Pons (tissue), 1 donor: ENCODE measurements at regions not wholly inside any gene's neighbourhood (a gene's known extent, or its start where the extent isn't known, plus 50 kb on each side); places are given as distances from the start of the nearest gene placed in this dataset.
"Not testable (repeated sequence)": the region's sequence is repeated elsewhere in the genome, so short reads cannot be mapped to it uniquely, and the experiment has no call there.

Experiments used
- DNase-seq: peaks from one replicate; pipeline ENCODE4 v3.0.0-alpha.2; 2016; ENCODE audit warnings: low spot score

DNA sequence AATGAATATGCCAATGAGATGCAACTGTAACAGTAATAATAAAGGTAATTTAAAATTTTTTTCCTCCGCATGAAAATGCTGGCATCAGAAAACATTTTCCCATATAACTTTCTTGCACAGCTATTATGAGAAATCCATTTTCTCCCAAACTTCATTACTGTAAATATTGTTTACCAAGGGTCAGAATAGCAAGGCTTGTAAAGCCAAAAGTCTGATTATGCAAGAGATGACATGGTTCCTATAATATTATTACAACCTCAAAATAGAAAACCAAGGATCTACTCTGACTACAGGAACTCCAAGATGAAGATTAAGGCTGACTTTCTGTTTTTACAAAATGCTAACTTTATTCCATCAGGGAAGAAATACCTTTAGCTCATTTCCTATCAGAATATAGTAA is 162.7 kb upstream of the CDK1 start:
- DNase-seq: no peak

DNA sequence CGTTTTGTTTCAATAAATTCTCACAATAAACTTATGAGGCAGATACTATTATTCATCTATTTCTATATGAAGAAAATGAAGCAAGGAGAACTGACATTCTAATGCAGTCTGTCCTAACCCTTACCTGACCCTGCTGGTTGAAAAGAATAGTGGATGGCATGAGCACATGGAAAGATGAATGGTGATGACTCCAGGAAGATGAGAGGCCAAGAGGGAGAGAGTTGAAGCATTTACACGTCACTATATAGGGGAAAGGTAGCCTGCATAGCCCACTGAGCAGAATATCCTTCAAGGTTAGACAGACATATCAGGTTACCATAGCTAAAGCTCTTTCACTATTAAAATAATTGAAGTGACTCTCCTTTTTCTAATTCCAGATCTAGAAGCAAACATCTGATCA is 163.9 kb upstream of the CDK1 start:
- DNase-seq: no peak

DNA sequence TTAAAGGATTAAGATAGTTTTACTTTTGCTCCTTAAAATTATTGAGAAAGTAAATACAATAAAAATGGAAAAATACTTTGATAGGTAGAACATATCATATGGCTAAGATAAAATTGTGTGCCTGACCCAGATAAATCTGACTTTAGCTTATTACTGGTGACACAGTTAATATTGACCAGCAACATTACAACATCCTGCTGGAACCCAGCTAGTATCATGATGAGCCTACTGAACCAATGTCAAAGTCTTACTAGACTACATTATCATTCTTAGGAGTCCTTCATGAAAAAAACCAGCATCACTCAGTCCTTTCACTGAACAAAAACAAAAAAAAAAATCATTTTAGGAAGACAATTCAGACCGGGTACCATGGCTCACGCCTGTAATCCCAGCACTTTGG is 164.8 kb upstream of the CDK1 start:
- DNase-seq: no peak

DNA sequence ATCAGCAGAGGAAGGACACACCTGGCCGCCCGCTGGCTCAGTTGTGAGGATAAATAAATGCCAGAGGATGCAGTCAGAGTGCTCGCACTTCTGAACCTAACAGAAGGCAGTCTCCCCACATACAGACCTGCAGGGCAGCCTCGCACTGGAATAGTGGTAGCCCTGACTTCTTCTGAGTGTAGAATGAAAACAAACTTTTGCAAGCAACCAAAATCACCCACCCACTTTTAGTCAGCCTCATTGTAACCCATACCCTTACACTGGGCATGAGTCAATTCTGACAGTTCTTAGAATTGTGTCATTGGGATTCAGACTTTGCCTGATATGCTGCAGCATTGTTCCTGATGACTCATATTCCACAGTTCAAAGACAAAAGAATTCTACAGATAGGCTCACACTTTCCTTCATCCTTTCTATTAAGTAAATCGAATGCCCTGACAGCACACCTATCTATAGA is 167.0 kb upstream of the CDK1 start:
- DNase-seq: no peak

DNA sequence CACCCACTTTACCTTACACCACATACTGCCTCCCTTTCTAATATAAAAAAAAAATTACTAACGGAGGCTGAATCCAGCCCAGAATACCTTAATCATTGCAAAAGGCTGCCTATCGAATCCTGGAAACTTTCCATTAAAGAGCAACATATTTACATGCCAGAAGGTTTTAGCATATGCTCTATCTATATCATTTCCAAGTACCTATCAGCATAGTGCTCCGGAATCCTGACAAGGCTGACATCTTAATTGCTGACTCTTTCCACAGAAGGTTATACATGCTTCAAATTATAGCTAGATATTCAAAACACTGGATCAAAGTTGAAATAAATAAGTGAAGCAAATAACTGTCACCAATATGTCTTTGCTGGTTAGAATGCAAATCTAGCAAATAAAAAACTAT is 170.9 kb upstream of the CDK1 start:
- DNase-seq: no peak

DNA sequence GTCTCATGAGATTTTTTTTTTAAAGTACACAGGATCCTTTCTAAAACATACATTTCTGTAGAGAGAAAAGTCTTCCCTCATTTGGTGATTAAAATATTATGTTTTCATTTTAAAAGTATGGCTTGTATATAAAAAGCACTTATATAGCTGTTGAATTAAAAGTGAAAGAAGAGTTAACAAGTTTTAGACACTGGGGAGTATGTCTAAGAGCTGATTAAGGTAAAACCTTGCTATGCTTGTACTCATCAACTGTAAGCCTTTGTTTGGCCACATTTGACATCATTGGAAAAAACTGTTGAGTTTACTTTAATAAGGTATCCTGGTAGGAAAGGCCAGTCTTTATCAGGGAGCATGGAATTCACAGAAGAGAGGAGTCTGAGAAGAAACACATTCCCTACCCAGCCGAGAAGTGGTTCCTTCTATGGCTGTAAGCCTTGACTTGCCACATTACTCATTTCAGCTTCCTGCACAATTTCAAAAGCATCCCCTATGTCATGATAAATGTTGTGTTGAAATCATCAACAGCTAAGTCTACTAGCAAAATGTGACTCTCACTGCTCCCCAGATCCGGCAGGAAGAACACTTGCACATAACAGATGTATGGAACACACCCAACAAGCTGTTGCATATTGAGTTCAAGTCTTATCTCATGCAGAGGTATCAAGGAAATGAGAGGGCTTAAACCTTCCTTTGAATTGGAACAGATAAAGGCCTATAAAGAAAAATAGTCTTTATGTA is 171.8 kb upstream of the CDK1 start:
- no peak for DNase-seq

DNA sequence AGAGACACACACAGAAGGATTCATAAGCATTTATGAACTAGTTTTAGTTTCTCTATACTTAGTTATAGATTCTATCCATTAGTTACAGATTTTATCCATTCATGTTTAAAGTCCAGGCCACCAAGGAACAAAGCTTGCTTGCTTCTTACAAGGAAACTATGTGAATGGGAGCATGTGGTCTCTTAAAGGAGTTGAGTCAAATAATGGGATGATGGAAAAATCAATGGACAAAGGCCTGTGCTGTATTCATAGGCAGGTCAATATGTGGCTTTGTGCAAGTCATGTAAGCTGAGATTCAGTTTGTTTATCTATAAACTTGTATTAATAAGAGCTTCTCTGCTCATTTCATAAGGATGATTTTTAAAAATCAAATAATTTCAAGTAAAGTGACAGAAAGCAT is 172.8 kb upstream of the CDK1 start:
- peak; percentile 59 for DNase-seq

DNA sequence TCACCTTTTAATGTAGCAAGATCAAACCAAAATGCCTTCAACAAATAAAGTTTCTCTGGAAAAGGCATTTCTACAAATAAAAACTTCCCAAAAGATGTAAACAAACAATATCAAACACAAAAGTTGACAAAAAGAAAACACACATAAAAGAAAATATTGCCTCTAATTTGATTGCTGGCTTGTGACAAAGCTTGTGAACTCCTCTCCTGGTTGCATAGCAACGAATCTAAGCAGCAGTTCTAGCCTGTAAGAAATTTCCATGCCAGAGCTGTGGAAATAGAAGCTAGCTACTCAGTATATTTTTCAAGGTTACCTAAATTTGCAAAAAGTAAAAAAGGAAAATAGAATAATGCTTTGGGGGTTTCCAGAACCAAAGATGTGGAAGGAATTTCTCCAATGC is 173.9 kb upstream of the CDK1 start:
- peak; percentile 27 for DNase-seq

DNA sequence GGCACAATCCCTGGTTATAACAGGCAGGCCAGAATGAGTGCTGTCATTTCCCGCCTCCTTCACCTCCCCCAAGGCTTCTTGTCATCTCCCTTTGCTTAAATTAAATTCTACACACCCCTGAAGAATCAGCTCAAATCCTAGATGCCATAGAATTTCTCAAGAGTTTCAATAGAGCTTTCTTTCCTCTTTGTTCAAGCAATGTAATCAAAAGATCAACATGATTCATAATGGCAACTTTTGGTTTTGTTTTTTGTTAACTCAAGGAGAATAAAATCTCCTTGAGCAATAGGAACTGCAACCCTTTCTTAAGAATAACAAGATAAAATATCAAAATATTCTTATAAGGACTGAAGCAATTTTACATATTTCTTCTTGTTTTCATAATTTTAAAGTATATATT is 180.8 kb upstream of the CDK1 start:
- DNase-seq: no peak

DNA sequence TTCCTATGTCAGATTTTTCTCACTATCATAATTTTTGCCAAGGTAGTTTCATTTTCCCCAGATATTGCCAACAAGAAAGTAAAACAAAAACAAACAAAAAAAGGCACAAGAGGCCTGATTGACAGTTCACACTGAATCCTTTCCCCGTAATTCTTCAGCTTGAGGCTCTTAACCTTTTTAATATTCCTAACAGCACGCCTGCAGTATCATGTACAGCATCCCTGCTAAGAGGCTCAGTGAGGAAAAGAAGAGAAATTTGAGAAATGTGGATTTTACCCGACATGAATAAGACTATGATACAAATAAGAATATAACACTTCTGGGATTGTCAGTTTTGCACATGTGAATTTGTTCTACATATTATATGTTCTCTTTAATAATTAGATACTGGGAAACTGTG is 182.4 kb upstream of the CDK1 start:
- no peak for DNase-seq

DNA sequence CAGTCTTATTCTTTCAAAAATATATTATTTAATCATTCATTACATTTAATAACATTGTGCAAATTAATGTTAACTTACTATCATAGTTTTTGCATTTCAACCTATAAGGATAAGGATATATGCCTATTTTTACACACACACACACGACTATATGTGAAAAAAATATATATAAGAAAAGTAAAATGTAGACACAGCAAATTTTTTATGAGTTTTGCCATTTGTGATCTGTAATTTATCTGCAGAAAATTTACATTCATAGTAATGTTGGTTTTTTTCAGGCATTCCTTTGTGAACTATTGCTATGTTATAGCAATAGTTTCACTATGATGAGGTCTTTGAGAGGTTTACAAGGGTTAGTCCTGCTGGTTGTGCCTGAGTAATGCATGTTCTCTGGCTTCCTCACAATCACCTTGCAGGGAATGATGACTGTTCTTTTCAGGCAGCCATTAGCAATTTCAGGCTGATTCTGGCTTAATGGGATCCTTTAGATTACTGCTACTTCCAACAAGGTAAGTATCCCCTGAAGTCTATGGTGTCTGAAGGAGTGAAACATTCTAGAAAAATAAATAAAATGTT is 183.7 kb upstream of the CDK1 start:
- no peak for DNase-seq

DNA sequence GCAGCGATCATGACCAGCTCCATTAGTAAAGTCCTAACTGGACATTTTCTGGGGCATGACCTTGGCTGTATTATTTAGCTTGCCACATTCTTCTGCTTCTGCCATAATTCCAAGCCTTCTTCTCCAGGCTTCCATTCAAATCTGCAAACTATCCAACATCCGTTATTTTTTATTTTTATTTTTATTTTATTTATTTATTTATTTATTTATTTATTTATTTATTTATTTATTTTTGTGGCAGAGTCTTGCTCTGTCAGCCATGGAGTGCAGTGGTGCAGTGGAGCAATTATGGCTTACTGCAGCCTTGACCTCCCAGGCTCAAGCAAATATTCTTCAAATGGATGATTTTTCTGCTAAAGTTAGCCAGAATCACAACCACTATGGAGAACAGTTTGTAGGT is 187.2 kb upstream of the CDK1 start:
- DNase-seq: no peak

DNA sequence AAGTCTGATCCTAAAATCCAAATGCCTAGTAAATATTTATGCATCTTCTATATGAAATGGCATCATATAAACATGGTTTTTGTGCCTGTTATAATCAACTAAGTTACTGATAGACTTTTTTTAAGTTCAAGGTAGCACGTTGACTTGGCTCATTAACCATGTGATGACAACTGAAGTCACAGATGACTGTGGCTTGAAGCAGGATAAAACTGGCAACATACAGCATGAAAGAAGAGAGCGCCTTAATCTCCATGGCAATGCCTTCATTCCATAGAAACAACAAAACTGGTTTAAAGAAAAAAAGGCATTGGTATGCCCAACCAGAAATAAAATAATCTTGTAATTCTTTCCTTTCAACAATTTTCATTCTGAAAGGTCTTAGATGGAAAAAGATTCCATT is 188.9 kb upstream of the CDK1 start:
- DNase-seq: no peak

DNA sequence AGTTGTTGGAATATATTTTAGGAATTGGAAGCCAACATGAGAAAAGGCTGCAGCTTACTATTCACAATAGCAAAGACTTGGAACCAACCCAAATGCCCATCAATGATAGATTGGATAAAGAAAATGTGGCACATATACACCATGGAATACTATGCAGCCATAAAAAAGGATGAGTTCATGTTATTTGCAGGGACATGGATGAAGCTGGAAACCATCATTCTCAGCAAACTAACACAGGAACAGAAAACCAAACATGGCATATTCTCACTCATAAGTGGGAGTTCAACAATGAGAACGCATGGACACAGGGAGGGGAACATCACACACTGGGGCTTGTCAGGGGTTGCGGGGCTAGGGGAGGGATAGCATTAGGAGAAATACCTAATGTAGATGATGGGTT is 192.1 kb upstream of the ANK3 start:
- not testable (repeated sequence) for DNase-seq

DNA sequence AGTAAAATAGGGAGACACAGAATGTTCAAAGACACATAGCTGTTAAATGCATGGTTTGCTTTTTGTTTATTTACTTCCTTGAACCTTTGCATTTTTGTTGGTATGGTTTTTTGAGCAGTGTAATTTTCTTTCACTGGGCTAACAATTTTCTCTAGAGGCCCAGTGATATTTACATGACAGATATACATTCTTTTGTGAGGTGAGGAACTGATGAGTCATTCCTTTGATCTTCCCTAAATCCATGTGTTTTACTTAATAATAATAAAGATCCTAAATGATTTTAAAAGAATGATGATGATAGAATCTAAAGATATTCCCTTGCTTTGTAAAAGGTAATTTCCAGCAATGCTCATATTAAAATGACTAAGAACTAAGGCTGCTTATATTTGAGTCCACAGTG is 188.5 kb upstream of the ANK3 start:
- DNase-seq: no peak

DNA sequence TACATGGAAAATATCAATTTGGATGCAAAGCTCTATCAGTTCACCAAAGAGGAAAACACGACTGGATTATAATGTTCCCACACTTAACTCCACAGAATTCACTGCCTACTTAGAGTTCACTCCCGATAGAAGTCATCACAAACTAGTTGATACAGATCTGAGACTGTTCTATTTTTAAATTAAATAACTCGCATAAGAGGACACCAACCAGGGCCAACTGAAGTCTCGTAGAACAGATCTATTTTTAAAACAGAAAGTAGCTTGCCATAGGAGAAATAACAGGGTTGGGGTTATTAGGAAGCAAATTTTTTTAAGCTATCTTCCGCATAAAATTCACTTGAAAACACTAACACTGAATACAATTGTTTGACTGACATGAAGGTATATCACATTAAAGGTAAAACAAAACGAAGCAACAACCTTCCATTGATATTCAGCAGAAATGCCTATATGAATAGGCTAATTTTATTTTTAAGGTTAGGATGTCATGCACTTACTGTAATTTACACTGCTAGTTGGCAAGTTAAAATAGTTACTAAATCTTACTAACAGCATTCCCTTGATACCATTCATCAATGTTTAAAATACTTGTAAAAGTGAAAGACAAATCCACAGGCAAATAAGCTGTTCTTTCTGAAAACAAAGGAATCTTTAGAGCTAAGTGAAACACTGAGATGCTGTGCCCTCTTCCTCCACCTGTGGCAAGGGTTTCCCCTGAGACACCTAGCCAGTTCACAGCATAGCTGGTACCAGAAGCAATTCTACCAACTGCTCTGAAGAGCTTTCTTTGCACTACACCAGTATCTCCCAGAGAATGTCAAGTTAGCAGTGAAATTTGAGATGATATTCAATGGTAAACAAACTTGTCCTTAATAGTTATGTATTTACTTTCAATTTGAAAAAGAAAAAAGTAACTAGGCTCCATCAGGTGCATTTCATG is 186.7 kb upstream of the ANK3 start:
- DNase-seq: no peak

DNA sequence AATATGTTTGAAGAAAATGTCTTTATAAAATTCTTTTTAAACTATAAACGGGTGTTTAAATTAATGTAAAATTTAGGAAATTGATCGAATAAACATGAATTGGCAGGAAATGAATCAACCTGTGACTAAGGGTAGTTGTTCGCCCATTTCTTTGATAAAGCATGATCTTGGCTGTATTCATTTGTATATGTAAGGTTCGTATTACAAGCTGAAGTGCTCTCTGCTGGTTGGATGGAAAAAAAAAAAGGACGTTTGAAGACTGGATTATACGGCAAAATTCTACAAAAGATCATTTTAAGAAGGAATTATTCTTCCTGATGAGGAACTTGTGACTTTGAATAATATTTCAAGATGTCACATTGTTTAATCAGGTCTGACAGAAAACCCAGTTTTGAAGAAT is 185.4 kb upstream of the ANK3 start:
- no peak for DNase-seq

DNA sequence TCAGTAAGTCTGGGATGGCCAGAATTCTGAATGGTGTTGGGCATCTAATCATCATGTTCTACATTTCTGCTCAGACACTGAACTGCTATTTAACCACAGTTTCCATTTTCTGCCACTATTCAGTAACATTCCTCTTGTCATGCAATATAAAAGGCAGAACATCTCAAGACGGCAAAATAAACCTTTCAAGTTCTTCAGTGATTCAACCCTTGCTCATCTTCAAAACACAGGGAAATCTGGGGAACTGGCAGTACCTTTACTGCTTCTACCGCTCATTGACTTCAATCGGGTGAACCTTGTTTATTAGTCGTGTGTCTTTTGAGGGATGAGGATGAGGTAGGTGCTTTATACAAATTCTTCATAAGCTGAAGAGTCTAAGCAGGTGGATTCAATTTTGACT is 184.7 kb upstream of the ANK3 start:
- no peak for DNase-seq

DNA sequence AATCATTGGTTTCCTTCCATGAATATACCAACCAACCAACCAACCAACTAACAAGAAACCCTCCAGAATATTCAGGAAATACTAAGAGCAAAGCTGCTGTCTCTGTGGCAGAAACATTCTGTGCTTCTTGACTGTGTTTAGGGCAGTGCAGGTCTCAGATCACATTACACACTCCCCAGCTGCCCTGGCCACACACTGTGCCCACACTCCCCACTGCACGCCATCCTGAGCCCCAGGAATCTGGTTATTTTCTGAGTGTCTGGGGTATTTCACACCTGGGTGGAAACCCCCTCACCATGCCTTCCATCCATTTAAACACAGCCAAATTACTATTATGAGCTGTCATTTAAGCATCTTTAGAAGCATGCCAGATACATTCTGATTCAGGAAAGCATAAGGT is 183.7 kb upstream of the ANK3 start:
- DNase-seq: peak; percentile 23

DNA sequence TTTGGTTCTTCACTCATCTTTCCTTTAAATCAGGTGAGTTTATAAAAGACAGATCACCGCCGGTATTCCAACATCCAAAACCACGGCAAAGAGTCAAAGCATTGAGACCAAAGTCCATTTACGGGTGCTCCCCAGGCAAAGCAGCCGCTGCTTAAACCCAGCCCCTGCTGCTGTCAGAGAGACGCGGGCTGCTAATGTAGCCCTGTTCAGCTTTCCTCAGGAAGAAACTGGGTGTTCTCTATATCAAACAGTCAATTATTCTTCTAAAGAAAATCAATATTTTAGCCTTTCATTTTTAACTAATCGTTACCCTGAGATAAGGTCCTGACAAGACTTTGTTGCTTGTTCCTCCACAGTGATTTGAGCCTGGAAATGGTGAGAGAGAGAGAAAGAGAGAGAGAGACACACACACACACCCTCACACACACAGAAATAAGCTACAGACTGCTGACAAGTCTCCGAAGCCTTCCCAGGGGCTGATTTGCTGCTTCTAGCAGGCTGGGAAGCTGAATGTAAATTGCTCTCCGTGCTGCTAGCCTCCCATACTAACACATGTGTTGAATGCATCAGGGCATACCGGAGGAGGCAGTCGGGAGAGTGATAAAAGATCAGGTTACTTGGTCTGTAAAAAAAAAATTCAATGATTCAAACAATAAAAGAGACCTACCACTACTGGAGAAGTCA is 183.0 kb upstream of the ANK3 start:
- DNase-seq: peak; percentile 62

DNA sequence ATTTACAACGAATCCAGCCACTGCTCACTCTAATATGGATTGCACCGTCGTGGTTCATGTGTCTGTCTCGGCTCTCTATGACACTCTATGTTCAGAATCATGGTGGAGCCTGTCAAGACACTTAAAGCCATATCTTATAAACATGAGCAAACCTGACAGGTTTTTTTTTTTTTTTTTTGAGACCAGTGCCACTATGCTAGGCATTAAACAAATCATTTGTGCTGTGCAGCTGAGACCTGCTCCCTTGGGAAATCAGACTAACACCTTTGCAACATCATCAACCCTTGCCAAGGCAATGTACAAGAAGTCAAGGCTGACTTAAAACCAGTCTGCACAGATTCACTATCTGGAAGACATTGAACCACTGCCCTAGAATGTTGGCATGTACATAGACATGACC is 181.2 kb upstream of the ANK3 start:
- no peak for DNase-seq

DNA sequence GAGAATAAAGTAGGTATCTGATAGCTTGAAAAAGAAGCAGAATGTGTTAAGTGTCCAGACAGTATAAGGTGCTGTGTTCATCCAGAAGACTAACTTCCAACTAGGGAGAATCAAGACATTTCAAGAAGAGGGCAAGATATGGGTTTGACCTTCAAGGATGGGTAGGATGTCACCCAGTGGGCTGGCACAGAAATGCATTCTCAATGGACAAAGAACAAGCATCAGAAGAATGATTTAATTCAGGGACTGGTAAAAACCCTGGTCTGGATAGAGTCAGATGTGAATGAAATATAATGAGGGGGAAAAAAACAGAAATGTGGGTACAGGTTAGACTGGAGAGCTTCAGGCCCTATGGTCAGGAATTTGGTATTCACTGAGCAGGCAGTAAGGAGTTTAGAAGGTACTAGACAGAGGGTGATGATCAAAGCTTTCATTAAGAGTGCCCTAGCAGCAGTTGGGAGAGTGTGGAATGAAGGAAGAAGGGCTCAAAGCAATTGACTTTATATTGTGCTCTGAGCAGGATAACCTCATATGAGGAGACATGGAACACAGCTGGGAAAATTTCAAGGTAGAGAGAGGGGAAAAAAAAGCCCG is 180.7 kb upstream of the ANK3 start:
- peak; percentile 64 for DNase-seq
